Fibroblast of lung (primary cell): ENCODE measurements at regions not wholly inside any gene's neighbourhood (a gene's known extent, or its start where the extent isn't known, plus 50 kb on each side); places are given as distances from the start of the nearest gene placed in this dataset.

Source experiments
- EZH2 ChIP-seq: IDR thresholded peaks from 2 replicates; pipeline ENCODE4 v1.5.1; 2012; ENCODE audit warnings: low read length, control low read depth, mild to moderate bottlenecking; ENCODE audit errors: missing control alignments
- TF ChIP-seq, protein P1 (sequence below), 2 donors: IDR thresholded peaks in 1 of 2; conservative IDR thresholded peaks in 1 of 2; 1 replicate in 1 of 2; 2 replicates in 1 of 2; pipeline ENCODE4 v1.5.1; 2011 to 2012; ENCODE audit warnings: low read length in 2 of 2, control low read depth in 1 of 2, inconsistent platforms in 1 of 2, low read depth in 1 of 2, mild to moderate bottlenecking in 1 of 2

DNA sequence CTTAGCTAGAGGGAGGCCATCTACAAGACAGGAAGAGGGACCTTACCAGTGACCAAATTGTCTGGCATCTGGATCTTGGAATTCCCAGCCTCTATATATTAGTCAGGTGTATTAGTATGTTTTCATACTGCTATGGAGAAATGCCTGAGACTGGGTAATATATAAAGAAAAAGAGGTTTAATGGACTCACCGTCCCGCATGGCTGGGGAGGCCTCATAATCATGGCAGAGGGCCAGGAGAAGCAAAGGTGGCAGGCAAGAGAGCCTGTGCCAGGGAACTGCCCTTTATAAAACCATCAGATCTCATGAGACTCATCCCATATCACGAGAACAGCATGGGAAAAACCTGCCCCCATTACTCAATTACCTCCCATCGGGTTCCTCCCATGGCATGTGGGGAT is 500.2 kb downstream of the SHISA9 start:
- TF ChIP-seq, protein P1, sequence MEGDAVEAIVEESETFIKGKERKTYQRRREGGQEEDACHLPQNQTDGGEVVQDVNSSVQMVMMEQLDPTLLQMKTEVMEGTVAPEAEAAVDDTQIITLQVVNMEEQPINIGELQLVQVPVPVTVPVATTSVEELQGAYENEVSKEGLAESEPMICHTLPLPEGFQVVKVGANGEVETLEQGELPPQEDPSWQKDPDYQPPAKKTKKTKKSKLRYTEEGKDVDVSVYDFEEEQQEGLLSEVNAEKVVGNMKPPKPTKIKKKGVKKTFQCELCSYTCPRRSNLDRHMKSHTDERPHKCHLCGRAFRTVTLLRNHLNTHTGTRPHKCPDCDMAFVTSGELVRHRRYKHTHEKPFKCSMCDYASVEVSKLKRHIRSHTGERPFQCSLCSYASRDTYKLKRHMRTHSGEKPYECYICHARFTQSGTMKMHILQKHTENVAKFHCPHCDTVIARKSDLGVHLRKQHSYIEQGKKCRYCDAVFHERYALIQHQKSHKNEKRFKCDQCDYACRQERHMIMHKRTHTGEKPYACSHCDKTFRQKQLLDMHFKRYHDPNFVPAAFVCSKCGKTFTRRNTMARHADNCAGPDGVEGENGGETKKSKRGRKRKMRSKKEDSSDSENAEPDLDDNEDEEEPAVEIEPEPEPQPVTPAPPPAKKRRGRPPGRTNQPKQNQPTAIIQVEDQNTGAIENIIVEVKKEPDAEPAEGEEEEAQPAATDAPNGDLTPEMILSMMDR (conservative IDR thresholded peaks at IDR 0.05 in 1 of 2, IDR thresholded peaks at IDR 0.05 in 1 of 2; ENCODE audit: low read depth in 1 of 2, low read length in 2 of 2) = no peak
- TF ChIP-seq EZH2 = no peak
